GM21423 (cell line): ENCODE measurements at regions not wholly inside any gene's neighbourhood (a gene's known extent, or its start where the extent isn't known, plus 50 kb on each side); places are given as distances from the start of the nearest gene placed in this dataset.
"Not testable (repeated sequence)": the region's sequence is repeated elsewhere in the genome, so short reads cannot be mapped to it uniquely, and the experiment has no call there.

Source experiments
- ATAC-seq: cut with Tn5 transposase; IDR thresholded peaks from one replicate; pipeline ENCODE4 v1.9.1; 2021; ENCODE audit warnings: mild to moderate bottlenecking, moderate library complexity; ENCODE audit not compliant: unreplicated experiment

- no peak for ATAC-seq
These were observed 93.9 kb upstream of the C1QTNF7 start for GRCh38 chr4:15333692-15334633.

DNA sequence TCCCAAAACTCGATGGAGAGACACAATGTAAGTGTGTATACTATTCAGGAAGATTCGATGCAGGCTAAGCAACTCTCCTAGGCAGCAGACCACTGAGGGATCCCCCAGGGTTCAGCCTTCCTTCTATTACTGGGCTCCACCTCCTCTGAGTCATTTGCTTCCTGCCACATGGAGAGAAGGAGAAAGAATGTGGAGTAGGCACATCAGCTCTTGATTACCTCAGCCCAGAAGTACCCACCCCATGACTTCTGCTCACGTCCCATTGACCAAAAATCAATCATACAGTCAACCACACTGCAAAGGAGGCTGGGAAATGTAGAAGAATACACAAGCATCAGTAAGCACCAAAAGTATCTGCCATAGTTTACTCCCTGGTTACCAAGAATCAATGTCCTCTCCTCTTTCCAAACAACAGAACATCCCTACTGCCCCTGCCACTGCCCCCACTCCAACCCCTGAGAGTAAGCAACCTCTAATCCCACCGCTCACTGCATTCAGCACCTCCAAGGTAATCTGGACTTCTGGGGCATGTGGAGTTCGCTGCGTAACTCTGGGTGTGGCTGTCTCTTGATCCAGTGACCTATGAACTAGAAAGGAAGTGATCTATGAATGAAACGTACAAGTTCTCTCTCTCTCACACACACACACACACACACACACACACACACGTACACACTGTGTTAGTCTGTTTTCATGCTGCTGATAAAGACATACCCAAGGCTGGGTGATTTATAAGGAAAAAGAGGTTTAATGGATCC is 91.2 kb upstream of the C1QTNF7 start:
- no peak for ATAC-seq

GRCh38 chr4:15337168-15337657 is 90.6 kb upstream of the C1QTNF7 start:
- not testable (repeated sequence) for ATAC-seq

DNA sequence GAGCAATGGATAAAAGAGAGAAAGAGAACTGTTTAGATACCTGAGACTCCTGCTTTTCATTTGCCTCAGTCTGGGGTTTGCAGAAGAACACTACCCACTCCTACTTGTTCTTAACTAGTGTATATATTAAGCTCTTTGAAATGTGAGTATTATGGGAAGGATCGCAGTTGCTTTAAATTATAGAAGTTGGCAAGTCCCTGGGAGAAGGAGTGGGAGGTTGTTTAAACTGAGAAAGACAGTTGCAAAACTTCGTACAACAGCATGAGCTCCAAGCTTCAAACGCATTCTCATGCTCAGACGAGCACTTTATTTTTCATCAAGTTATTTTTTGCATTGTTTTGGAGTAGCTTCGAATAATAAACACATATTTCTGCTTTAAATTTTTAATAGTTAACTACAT is 88.1 kb upstream of the C1QTNF7 start:
- no peak for ATAC-seq

DNA sequence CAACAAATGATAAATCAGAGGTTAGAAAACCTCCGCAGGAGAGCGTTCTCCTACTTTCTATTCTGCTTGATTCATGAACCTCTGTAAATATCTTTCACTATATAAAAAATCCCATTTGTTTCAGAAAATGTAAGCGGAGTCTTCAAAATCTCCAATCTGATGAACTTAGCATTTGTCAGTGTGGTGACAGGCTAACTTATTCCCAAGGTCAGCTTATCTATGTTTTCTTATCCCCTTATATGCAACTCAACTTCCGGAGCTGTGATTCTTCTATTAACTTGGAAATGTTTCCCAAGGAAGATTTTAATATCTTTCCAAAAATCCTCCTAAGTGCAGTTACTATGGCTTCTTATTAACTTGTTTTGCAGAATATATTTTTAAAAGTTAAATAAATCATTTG is 87.5 kb upstream of the C1QTNF7 start:
- no peak for ATAC-seq

DNA sequence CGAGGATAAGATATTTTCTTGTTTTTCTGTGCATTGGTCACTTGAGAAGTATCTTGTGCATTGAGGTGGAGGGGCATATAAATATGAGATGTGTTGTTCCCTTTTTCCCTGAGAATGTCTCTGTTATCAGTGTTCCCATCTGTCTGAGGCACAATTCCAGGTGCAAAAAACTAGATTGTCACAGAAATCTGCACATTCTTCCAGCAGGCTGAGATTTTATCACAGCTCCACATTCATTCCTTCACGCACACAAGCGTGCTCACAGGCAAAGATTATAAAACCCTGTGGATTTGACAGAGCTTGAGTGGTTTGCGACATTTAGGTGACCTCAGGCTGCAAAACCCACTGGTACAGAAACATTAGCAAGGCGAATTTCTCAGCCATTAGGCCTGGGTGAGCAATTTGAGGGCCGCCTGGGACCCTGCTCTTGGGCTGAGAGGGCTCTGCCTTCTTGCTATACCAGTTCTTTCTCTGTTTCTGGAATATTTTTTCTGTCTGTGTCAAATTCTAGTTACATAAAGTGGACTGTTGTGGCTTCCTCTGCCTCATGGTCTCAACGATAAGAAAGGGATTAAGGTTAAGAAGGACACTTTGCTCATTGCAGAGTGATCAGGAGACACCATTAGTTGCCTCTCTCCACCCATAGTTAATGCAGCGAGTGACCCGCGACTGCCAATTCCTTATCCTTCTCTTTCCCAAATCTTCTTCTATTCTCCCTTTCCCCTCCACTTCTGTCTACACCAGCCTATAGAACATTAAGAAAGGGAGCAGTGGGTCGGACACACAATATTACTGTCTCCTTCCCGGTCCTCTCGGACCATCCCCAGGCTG is 86.7 kb upstream of the C1QTNF7 start:
- no peak for ATAC-seq

DNA sequence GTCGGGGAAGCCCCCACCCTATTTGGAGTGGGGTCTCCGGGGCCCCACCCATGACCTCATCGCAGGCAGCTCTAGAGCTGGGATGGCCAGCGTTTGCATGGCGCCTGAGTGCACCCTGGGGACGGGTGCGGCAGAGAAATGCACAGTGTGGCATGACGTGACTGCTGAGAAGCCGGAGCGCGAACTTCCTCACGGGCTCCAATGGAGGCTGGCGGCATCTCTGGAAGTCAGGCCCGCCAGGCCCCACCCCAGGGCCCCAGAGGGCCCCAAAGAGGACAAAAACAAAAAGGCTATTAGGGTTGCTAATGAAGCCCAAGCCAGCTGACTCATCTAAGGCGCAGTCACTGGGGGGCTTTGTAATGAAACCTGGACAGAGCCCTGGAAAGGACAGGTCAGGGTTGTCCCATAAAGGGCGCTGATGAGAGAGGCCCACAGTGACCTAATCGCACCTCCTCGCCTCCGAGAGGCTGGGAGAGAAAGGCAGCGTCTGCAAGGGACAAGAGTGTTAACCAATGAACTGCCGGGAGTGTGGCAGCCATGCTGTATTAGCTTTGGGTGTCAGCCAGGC is 86.0 kb upstream of the C1QTNF7 start:
- no peak for ATAC-seq

GRCh38 chr4:15343000-15343399 is 84.8 kb upstream of the C1QTNF7 start:
- ATAC-seq: no peak

DNA sequence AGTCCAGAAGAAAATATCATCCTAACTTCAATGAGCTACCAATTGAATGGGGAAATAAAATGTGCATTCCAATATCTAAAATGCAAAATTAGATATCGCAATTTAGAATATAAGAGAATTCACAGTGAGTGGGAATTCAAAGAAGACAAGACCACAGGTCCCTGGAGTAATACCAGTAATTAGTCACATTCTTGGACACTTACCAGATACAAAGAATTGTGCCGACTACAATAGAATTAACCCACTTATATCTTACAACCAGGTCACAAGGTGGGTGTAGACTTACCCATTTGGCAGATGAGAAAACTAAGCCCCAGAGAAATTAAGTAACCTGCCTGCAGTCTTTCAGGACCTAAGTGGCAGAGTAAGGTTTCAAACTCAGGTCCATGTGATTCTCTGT is 84.3 kb upstream of the C1QTNF7 start:
- ATAC-seq: no peak

DNA sequence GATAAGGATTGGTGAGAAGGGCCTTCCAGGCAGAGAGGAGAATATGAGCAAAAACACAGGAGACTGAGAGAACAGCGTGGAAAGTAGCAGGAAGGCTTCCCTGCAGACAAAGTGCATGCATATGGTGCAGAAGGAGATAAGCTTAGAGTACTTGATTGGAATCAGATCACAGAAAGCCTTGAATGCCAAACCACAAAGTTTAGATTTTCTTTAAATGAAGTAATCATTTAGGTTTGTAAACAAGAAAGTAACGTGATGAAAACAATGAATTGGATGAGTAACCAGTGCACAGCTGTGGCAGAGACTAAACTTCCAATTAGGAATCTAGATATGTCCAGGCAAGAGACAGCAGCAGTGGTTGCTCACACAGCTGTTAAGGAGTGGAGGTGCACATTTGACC is 83.8 kb upstream of the C1QTNF7 start:
- no peak for ATAC-seq

- no peak for ATAC-seq
These were observed 82.7 kb upstream of the C1QTNF7 start for GRCh38 chr4:15345134-15345533.

GRCh38 chr4:15348236-15348635 is 79.6 kb upstream of the C1QTNF7 start:
- no peak for ATAC-seq

- no peak for ATAC-seq
These were observed 79.1 kb upstream of the C1QTNF7 start for GRCh38 chr4:15348695-15349094.

GRCh38 chr4:15349531-15349935 is 78.3 kb upstream of the C1QTNF7 start:
- no peak for ATAC-seq

- ATAC-seq: no peak
These were observed 77.9 kb upstream of the C1QTNF7 start for GRCh38 chr4:15349965-15350364.

DNA sequence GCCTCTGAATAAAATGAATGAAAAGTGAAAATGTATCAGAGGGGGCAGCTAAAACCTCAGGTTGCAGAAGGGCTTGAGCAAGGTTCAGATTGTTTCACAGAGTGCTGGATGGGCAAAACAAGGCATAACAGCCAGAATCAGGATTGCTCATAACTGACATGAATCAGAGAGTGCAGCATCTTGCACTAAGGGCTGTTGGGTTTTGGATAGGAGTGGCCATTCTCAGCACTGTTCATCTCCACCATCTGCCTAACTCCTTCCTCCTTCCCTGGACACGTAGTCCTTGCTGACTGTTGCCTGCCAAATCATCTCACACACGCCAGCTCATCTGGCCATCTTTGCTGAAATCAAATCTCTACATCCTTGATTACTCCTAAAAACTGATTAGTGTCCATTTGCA is 75.3 kb upstream of the C1QTNF7 start:
- ATAC-seq: no peak

DNA sequence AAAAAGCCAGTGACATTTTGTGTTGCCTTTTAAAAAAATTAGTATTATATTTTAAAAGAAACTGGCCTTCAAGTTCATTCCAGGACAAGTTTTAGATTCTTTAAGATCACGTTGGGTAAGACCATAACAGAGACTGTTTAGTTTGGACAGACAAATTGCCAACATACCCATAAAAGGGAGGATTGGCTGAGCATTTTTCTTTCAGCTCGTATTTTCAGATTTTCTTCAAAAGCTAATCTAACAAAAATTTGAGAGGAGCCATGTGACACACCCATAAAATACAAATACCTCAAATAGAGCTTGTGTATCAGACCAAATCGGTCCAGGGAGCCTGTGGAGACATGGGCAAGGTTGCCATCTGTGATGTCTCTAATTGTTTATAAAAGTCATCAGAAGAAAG is 74.6 kb upstream of the C1QTNF7 start:
- ATAC-seq: no peak

GRCh38 chr4:15354371-15355297 is 73.2 kb upstream of the C1QTNF7 start:
- ATAC-seq: no peak

DNA sequence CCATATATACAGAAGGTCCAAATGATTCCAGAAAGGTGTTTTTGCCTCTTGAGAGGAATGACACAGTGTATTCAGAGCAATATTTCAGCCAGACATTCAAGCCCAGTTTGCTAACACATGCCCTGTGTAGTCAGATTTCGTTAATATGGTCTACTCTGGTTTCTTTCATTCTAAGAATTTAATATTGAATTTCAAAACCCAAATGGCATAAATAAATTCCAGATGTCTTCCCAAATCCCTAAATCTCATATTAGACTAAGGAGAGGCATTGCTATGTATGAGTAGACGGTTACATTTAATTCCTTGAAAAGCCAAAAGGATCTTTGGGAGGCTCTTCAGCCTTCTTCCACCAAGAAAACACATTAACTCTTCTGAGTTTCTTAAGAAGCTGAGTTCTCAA is 66.3 kb upstream of the C1QTNF7 start:
- ATAC-seq: no peak

DNA sequence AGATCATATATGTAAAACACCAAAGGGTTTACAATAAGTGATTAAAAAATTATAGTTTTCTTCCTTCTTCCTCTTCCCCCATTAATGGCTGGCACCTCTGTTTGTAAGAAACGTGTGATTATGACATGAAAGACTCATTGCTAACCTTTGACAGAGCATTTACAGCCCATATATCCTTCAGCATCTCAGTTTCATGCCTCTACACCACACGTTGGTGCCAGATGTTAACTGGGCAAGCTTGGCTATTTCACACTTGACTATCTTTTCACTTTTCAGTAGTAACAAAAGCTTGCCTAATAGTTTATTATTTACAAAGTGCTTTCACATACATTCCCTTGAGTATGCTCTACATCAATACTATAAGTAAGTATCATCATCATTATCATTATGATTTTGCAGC is 65.3 kb upstream of the C1QTNF7 start:
- ATAC-seq: no peak
